HepG2 (cell line): ENCODE measurements at regions not wholly inside any gene's neighbourhood (a gene's known extent, or its start where the extent isn't known, plus 50 kb on each side); places are given as distances from the start of the nearest gene placed in this dataset.

Experiments
- ATAC-seq: fragments of 200-7000 bp; cut with Tn5 transposase; 3 replicates; pipeline ENCODE4 v1.9.1; 2020; ENCODE audit warnings: mild to moderate bottlenecking, moderate library complexity
- BruUV-seq: library from RNA; stranded (reverse); fragments of 400-500 nt; replicated peaks from 2 replicates; lab custom pipeline; 2021; lab: Mats Ljungman, UMichigan
- CTCF ChIA-PET: fragments of 300-600 bp; formaldehyde crosslinking; extraction: SDS; loops from one replicate; lab custom pipeline; 2021; ENCODE audit warnings: low total read pairs, inconsistent platforms, low intra/inter-chr PET ratio; lab: Yijun Ruan, JAX
- POLR2A ChIA-PET: fragments of 350-600 bp; sonication (Branson Sonifier 250); formaldehyde crosslinking; loops from one replicate; lab custom pipeline; 2020; ENCODE audit warnings: antibody characterized with exemption, inconsistent platforms; lab: Yijun Ruan, JAX
- DNase-seq: peaks from one replicate; pipeline ENCODE4 v3.0.0-alpha.2; 2015; ENCODE audit warnings: low spot score
- FAIRE-seq: peaks from 3 replicates; lab custom pipeline; 2011; peaks lifted over from hg19 to GRCh38; lab: Jason Lieb, UNC
- H2AFZ ChIP-seq: one replicate; pipeline ENCODE4 v1.6.1; 2011; ENCODE audit warnings: low read length, inconsistent platforms
- H3K27ac ChIP-seq: fragments of 300-600 bp; 3 replicates; pipeline ENCODE4 v1.8.0; 2011; ENCODE audit warnings: mixed run types, mild to moderate bottlenecking, mixed read lengths, low read length, inconsistent platforms; ENCODE audit not compliant: insufficient read depth; ENCODE audit errors: extremely low read length
- H3K27me3 ChIP-seq, 2 experiments: fragments of 200-600 bp in 1 of 2; 2 replicates in 1 of 2; 3 replicates in 1 of 2; pipeline versions ENCODE4 v1.6.0 to v1.8.0; 2011; ENCODE audit warnings: low read length in 2 of 2, mild to moderate bottlenecking in 2 of 2, moderate library complexity in 2 of 2, inconsistent platforms in 1 of 2; ENCODE audit not compliant: insufficient read depth in 2 of 2, control insufficient read depth in 1 of 2
- H3K36me3 ChIP-seq, 2 experiments: fragments of 200-600 bp in 1 of 2; replicated peaks in 1 of 2; 2 replicates in 1 of 2; 3 replicates in 1 of 2; pipeline versions ENCODE4 v1.5.1 to v1.8.0; 2011; ENCODE audit warnings: low read length in 2 of 2, inconsistent platforms in 1 of 2; ENCODE audit not compliant: insufficient read depth in 2 of 2, control insufficient read depth in 1 of 2
- H3K4me1 ChIP-seq: 2 replicates; pipeline ENCODE4 v1.5.1; 2012; ENCODE audit warnings: low read length, inconsistent platforms; ENCODE audit not compliant: insufficient read depth
- H3K4me2 ChIP-seq: 2 replicates; pipeline ENCODE4 v1.6.0; 2011; ENCODE audit warnings: low read depth, low read length, inconsistent platforms
- H3K4me3 ChIP-seq, 3 experiments: fragments of 200-600 bp in 1 of 3; sonication (generic), shearing (Covaris generic) in 1 of 3; replicated peaks in 1 of 3; 2 replicates each; pipeline ENCODE4 v1.5.1; 2011 to 2016; ENCODE audit warnings: low read length in 3 of 3, inconsistent platforms in 2 of 3, low read depth in 2 of 3, mild to moderate bottlenecking in 2 of 3, control low read depth in 1 of 3, mixed read lengths in 1 of 3; ENCODE audit not compliant: insufficient read depth in 1 of 3
- H3K79me2 ChIP-seq: one replicate; pipeline ENCODE4 v1.6.1; 2011; ENCODE audit warnings: low read length, inconsistent platforms; ENCODE audit not compliant: insufficient read depth
- H3K9ac ChIP-seq: 2 replicates; pipeline ENCODE4 v1.6.0; 2011; ENCODE audit warnings: mild to moderate bottlenecking, low read depth, low read length, inconsistent platforms; ENCODE audit not compliant: insufficient read depth
- H3K9me3 ChIP-seq: 2 replicates; pipeline ENCODE4 v1.5.1; 2012; ENCODE audit warnings: mild to moderate bottlenecking, low read length
- H4K20me1 ChIP-seq: 2 replicates; pipeline ENCODE4 v1.6.0; 2011; ENCODE audit warnings: inconsistent platforms, mild to moderate bottlenecking, low read length, moderate library complexity; ENCODE audit not compliant: insufficient read depth
- HMGXB4 ChIP-seq, 2 experiments: sonication (generic) in 1 of 2; formaldehyde crosslinking in 1 of 2; IDR thresholded peaks; 2 replicates each; pipeline versions ENCODE4 v1.4.0 to v1.6.1; 2018 to 2020; ENCODE audit warnings: missing genetic modification reagents in 2 of 2, borderline replicate concordance in 1 of 2, low read depth in 1 of 2, mild to moderate bottlenecking in 1 of 2, missing biosample characterization in 1 of 2
- TEAD3 ChIP-seq: optimal IDR thresholded peaks from 2 replicates; pipeline ENCODE3; 2016; ENCODE audit warnings: borderline replicate concordance
- XRCC5 ChIP-seq: fragments of 200-400 bp; formaldehyde crosslinking; optimal IDR thresholded peaks from 2 replicates; pipeline ENCODE3; 2017; ENCODE audit warnings: mild to moderate bottlenecking, low read length
- ZBTB10 ChIP-seq: sonication (generic); formaldehyde crosslinking; IDR thresholded peaks from 2 replicates; pipeline ENCODE4 v1.4.0; 2020; ENCODE audit warnings: missing genetic modification reagents, borderline replicate concordance
- ZNF225 ChIP-seq: sonication (generic); formaldehyde crosslinking; IDR thresholded peaks from 2 replicates; pipeline ENCODE4 v1.4.0; 2020; ENCODE audit warnings: mild to moderate bottlenecking, missing genetic modification reagents
- ZNF546 ChIP-seq: sonication (generic); formaldehyde crosslinking; conservative IDR thresholded peaks from 2 replicates; pipeline ENCODE4 v1.8.1; 2023; ENCODE audit warnings: mild to moderate bottlenecking, missing genetic modification reagents
- ZNF577 ChIP-seq: sonication (generic); formaldehyde crosslinking; IDR thresholded peaks from 2 replicates; pipeline ENCODE4 v1.4.0; 2020; ENCODE audit warnings: mild to moderate bottlenecking, low read depth, missing genetic modification reagents, borderline replicate concordance
- WGBS: methylation state at CpG from one replicate; pipeline ENCODE4 v1.1.6; 2017; ENCODE audit warnings: low lambda C conversion rate; 5-methylcytosine and 5-hydroxymethylcytosine counted together
- in situ Hi-C: cut with HindIII; loops from 2 replicates; pipeline ENCODE4 v1.10.0; 2017; ENCODE audit warnings: low pct_unique_long_range_greater_than_20kb; ENCODE audit not compliant: extremely low pct_ligation_motif_present
- intact Hi-C: fragments of 100-400 bp; cut with micrococcal nuclease; formaldehyde crosslinking; loops from one replicate; pipeline ENCODE4 v1.10.0; 2022; ENCODE audit not compliant: unreplicated experiment

GRCh38 chr13:42671502-42671901, 97.5 kb downstream of the TNFSF11 start:
- no peak for ATAC-seq
- no peak overlapping the region for H3K4me2 ChIP-seq
- no peak overlapping the region for H2AFZ ChIP-seq
- H3K27ac ChIP-seq, result no peak overlapping the region
- no peak for TF ChIP-seq ZNF546 (CRISPR knock-in tag)
- no peak for TF ChIP-seq ZNF577 (CRISPR knock-in tag)
- no peak for TF ChIP-seq HMGXB4 (CRISPR knock-in tag; IDR thresholded peaks at IDR 0.05; ENCODE audit: borderline replicate concordance in 1 of 2, low read depth in 1 of 2)
- TF ChIP-seq XRCC5, result no peak
- TF ChIP-seq ZBTB10, result no peak
- no peak for TF ChIP-seq TEAD3 (CRISPR knock-in tag)
- TF ChIP-seq ZNF225, result no peak
- TF ChIP-seq, all 625 proteins: peak for 0
- DNase-seq (no peak), FAIRE-seq (no peak)
- Histone ChIP-seq H3K4me3 (no peak overlapping the region), H3K27me3 (no peaks in the 10 kb centered on the region; a peak in 1 of 5 replicates), H3K36me3 (no peaks in the 10 kb centered on the region), H3K9ac (no peak overlapping the region), H3K4me1 (no peaks in the 10 kb centered on the region), H3K9me3 (peaks cover 21% of the 10 kb centered on the region), H3K79me2 (no peaks in the 10 kb centered on the region), H4K20me1 (no peaks in the 10 kb centered on the region)
- WGBS, result 4% methylated on average over 7 of the region's 7 CpGs
- no TSS peak for BruUV-seq
- in situ Hi-C loops (no loop called here), intact Hi-C loops (no loop called here)
- CTCF ChIA-PET, result no interaction called here
- POLR2A ChIA-PET, result no interaction called here
